HUES64 (cell line): ENCODE measurements at regions not wholly inside any gene's neighbourhood (a gene's known extent, or its start where the extent isn't known, plus 50 kb on each side); places are given as distances from the start of the nearest gene placed in this dataset.
A peak's percentile ranks its signal among the peaks of the same experiment; 100 is the strongest.
"Not testable (repeated sequence)": the region's sequence is repeated elsewhere in the genome, so short reads cannot be mapped to it uniquely, and the experiment has no call there.

Experiments used
- H3K27ac ChIP-seq: 2 replicates; pipeline ENCODE4 v1.7.0; 2013; ENCODE audit warnings: low read depth, low read length, inconsistent platforms
- H3K27me3 ChIP-seq: 2 replicates; pipeline ENCODE4 v1.6.1; 2013; ENCODE audit warnings: mild to moderate bottlenecking, low read length; ENCODE audit not compliant: insufficient read depth
- H3K36me3 ChIP-seq: 2 replicates; pipeline ENCODE4 v1.6.1; 2013; ENCODE audit warnings: mild to moderate bottlenecking, low read length; ENCODE audit not compliant: insufficient read depth
- H3K4me1 ChIP-seq: 2 replicates; pipeline ENCODE4 v1.6.1; 2013; ENCODE audit warnings: mild to moderate bottlenecking, low read length, moderate library complexity; ENCODE audit not compliant: insufficient read depth
- H3K4me3 ChIP-seq: 2 replicates; pipeline ENCODE4 v1.5.1; 2013; ENCODE audit warnings: mild to moderate bottlenecking, low read length, moderate library complexity
- H3K9ac ChIP-seq: 2 replicates; pipeline ENCODE4 v1.6.1; 2013; ENCODE audit warnings: mild to moderate bottlenecking, low read depth, low read length
- H3K9me3 ChIP-seq: 2 replicates; pipeline ENCODE4 v1.6.1; 2013; ENCODE audit warnings: low read depth, low read length; ENCODE audit not compliant: insufficient read depth
- WGBS: fragments of 150-250, 120-280 bp; methylation state at CpG from one replicate; pipeline ENCODE4 v1.1.7; 2013; ENCODE audit warnings: missing lambda C conversion rate; 5-methylcytosine and 5-hydroxymethylcytosine counted together

DNA sequence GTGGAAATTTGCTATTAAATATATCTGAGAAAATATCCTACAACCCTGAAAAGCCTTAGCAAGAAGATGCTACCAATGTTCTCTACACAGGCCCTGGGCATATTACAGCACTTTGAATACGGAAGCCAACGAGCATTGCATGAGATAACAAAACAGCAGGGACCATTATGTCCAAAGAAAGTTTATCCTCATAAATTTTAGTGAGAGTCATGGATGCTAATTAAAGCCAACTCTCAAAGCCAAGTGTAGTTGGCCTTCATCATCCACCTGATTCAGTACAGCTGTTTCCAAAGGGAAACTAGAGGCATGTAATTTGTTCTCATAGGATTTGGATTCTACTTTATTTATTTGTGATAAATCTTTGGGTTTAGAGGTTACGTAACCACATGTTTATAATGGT, 564.8 kb downstream of the RFPL4B start:
- no peaks in the 10 kb centered on the region for H3K36me3 ChIP-seq
- H3K9me3 ChIP-seq, result no peaks in the 10 kb centered on the region
- H3K27ac ChIP-seq, result no peak overlapping the region; the same call in 1 of the 2 replicates
- WGBS, result 79% methylated on average over 2 of the region's 3 CpGs
- no peaks in the 10 kb centered on the region for H3K27me3 ChIP-seq
- H3K9ac ChIP-seq, result no peak overlapping the region
- H3K4me1 ChIP-seq, result peaks cover 21% of the 10 kb centered on the region
- no peak overlapping the region for H3K4me3 ChIP-seq

DNA sequence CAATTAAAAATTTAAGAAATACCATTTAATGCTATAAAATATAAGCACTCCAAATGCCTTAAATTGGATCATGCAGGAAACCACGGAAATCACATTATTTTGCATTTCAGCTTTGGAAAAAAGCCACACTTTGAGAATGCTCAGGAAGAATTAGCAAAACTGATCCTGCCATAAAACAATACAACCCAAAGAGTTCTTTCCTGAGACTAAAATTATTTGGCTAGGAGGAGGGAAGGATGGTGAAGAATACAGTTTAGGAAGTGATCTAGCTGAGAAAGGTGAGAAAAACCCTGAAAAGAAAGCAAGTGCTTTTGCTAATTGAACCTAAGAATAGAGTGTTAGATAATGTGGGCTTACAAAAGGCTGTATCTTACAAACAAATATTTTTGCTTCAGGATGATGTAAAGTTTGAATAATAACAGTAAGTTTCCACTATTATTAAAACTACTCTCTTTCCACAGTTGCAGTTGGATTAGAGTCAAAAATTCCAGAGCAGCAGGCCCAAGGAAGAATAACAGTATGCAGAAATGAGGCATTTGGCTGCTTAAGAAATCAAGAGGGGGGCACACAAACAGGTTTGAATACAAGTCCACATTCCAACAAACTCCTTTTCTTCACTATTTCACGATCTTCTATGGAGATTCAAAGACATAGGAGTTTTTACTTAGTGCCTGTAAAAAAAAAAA, 565.4 kb downstream of the RFPL4B start:
- no peaks in the 10 kb centered on the region for H3K9me3 ChIP-seq
- H3K27ac ChIP-seq, result peak overlapping the region; percentile 42; the same call in 1 of the 2 replicates
- H3K27me3 ChIP-seq, result no peaks in the 10 kb centered on the region
- no peaks in the 10 kb centered on the region for H3K36me3 ChIP-seq
- 81% methylated on average over 1 of the region's 2 CpGs for whole genome bisulfite sequencing
- H3K4me3 ChIP-seq, result no peak overlapping the region
- peaks cover 21% of the 10 kb centered on the region for H3K4me1 ChIP-seq
- H3K9ac ChIP-seq, result no peak overlapping the region

GRCh38 chr6:112919744-112920143, 572.6 kb downstream of the RFPL4B start:
- WGBS, result 9% methylated on average over 5 of the region's 14 CpGs
- not testable (repeated sequence) for H3K27me3 ChIP-seq, H3K36me3 ChIP-seq, H3K27ac ChIP-seq, H3K4me1 ChIP-seq, H3K9ac ChIP-seq
- Histone ChIP-seq H3K4me3 (peak overlapping the region; percentile 35), H3K9me3 (peaks cover 13% of the 10 kb centered on the region)

- Histone ChIP-seq H3K27ac (no peak overlapping the region), H3K4me1 (peaks cover 6% of the 10 kb centered on the region; the same call in 1 of the 2 replicates), H3K36me3 (no peaks in the 10 kb centered on the region), H3K27me3 (no peaks in the 10 kb centered on the region), H3K4me3 (no peak overlapping the region), H3K9ac (no peak overlapping the region), H3K9me3 (peaks cover 13% of the 10 kb centered on the region)
- WGBS, result 93% methylated on average over 2 of the region's 3 CpGs
Measured at GRCh38 chr6:112920994-112921393, 573.9 kb downstream of the RFPL4B start.

GRCh38 chr6:112923940-112924587, 576.9 kb downstream of the RFPL4B start:
- Histone ChIP-seq H3K27me3 (no peaks in the 10 kb centered on the region), H3K4me3 (no peak overlapping the region), H3K9me3 (peaks cover 13% of the 10 kb centered on the region), H3K4me1 (peaks cover 9% of the 10 kb centered on the region), H3K9ac (no peak overlapping the region), H3K36me3 (no peaks in the 10 kb centered on the region), H3K27ac (no peak overlapping the region)
- WGBS, result 95% methylated on average over 2 of the region's 2 CpGs

- peaks cover 16% of the 10 kb centered on the region for H3K4me1 ChIP-seq
- H3K9me3 ChIP-seq, result peaks cover 13% of the 10 kb centered on the region
- no peak overlapping the region for H3K4me3 ChIP-seq
- H3K27me3 ChIP-seq, result no peaks in the 10 kb centered on the region
- no peak overlapping the region for H3K9ac ChIP-seq
- H3K27ac ChIP-seq, result no peak overlapping the region
- no peaks in the 10 kb centered on the region for H3K36me3 ChIP-seq
Measured at GRCh38 chr6:112925702-112926101, 578.6 kb downstream of the RFPL4B start.

GRCh38 chr6:112927641-112928320, 580.7 kb downstream of the RFPL4B start:
- H3K4me1 ChIP-seq, result peaks cover 16% of the 10 kb centered on the region
- peaks cover 3% of the 10 kb centered on the region; the same call in 1 of the 2 replicates for H3K9me3 ChIP-seq
- no peaks in the 10 kb centered on the region for H3K27me3 ChIP-seq
- H3K9ac ChIP-seq, result no peak overlapping the region
- 91% methylated on average over 4 of the region's 4 CpGs for WGBS
- no peaks in the 10 kb centered on the region for H3K36me3 ChIP-seq
- H3K4me3 ChIP-seq, result no peak overlapping the region
- no peak overlapping the region for H3K27ac ChIP-seq

GRCh38 chr6:112929641-112930040, 582.5 kb downstream of the RFPL4B start:
- no peaks in the 10 kb centered on the region for H3K9me3 ChIP-seq
- no peak overlapping the region for H3K4me3 ChIP-seq
- peaks cover 20% of the 10 kb centered on the region for H3K4me1 ChIP-seq
- H3K9ac ChIP-seq, result no peak overlapping the region
- H3K36me3 ChIP-seq, result no peaks in the 10 kb centered on the region
- H3K27me3 ChIP-seq, result no peaks in the 10 kb centered on the region
- H3K27ac ChIP-seq, result no peak overlapping the region

GRCh38 chr6:112931832-112932231, 584.7 kb downstream of the RFPL4B start:
- no peak overlapping the region for H3K27ac ChIP-seq
- H3K9me3 ChIP-seq, result no peaks in the 10 kb centered on the region
- 97% methylated on average over 2 of the region's 3 CpGs for WGBS
- no peak overlapping the region for H3K9ac ChIP-seq
- H3K27me3 ChIP-seq, result no peaks in the 10 kb centered on the region
- peaks cover 25% of the 10 kb centered on the region for H3K4me1 ChIP-seq
- H3K4me3 ChIP-seq, result no peak overlapping the region
- H3K36me3 ChIP-seq, result no peaks in the 10 kb centered on the region

DNA sequence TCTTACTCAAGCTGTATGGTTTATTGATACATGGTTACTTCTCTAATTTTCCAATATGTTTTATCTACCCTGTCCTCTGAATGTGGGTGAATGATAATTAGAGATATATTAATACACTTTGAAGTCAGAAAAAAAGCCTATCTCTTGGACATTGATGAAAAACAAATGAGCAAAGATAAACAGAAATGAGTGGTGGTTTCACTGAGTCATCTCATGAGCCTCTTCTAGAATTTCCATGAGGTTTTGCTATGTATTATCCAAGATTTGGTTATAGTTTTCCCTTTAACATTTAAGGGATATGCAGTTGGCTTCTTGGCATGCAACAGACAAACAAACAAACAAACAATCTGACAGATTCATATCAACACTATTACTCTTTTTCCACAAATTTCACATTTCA, 586.8 kb downstream of the RFPL4B start:
- H3K27ac ChIP-seq, result no peak overlapping the region
- no peak overlapping the region for H3K4me3 ChIP-seq
- no peaks in the 10 kb centered on the region for H3K27me3 ChIP-seq
- no peak overlapping the region for H3K9ac ChIP-seq
- peaks cover 24% of the 10 kb centered on the region for H3K4me1 ChIP-seq
- no peaks in the 10 kb centered on the region for H3K9me3 ChIP-seq
- H3K36me3 ChIP-seq, result no peaks in the 10 kb centered on the region

- Histone ChIP-seq H3K27me3 (no peaks in the 10 kb centered on the region), H3K9ac (no peak overlapping the region), H3K36me3 (no peaks in the 10 kb centered on the region), H3K4me1 (peaks cover 17% of the 10 kb centered on the region), H3K9me3 (no peaks in the 10 kb centered on the region), H3K27ac (no peak overlapping the region), H3K4me3 (no peak overlapping the region)
- 88% methylated on average over 1 of the region's 1 CpG for WGBS
Measured at GRCh38 chr6:112934433-112935327, 587.5 kb downstream of the RFPL4B start.
